Peyer's patch (tissue), 4 donors: ENCODE measurements at regions not wholly inside any gene's neighbourhood (a gene's known extent, or its start where the extent isn't known, plus 50 kb on each side); places are given as distances from the start of the nearest gene placed in this dataset.
"Not testable (repeated sequence)": the region's sequence is repeated elsewhere in the genome, so short reads cannot be mapped to it uniquely, and the experiment has no call there.

Experiments used
- DNase-seq, 3 donors: peaks; one replicate each; pipeline ENCODE4 v3.0.0-alpha.2; 2017 to 2019
- H3K27ac ChIP-seq, 4 donors: fragments of 200-600 bp; sonication (generic); one replicate each; pipeline ENCODE4 v1.5.1; 2016 to 2019
- H3K27me3 ChIP-seq, 2 donors: fragments of 200-600 bp; sonication (generic); one replicate each; pipeline ENCODE4 v1.5.1; 2019
- H3K36me3 ChIP-seq, 3 donors: fragments of 200-600 bp; sonication (generic); one replicate each; pipeline ENCODE4 v1.5.1; 2016 to 2019
- H3K4me1 ChIP-seq, 4 donors: fragments of 200-600 bp; sonication (generic); one replicate each; pipeline ENCODE4 v1.5.1; 2016 to 2019
- H3K4me3 ChIP-seq, 4 donors: fragments of 200-600 bp; sonication (generic); 1 replicate in 3 of 4; 2 replicates in 1 of 4; pipeline ENCODE4 v1.5.1; 2016 to 2019; ENCODE audit warnings: mild to moderate bottlenecking in 1 of 4
- H3K9me3 ChIP-seq, 4 donors: fragments of 200-600 bp; sonication (generic); one replicate each; pipeline ENCODE4 v1.5.1; 2016 to 2019; ENCODE audit warnings: mild to moderate bottlenecking in 1 of 4
- POLR2A ChIP-seq, 2 donors: fragments of 450-650 bp; IDR thresholded peaks; one replicate each; pipeline ENCODE4 v1.5.1; 2017; ENCODE audit warnings: antibody characterized with exemption in 2 of 2, mild to moderate bottlenecking in 2 of 2, moderate library complexity in 2 of 2
- TF ChIP-seq, protein P1 (sequence below), 6 experiments: fragments of 450-650 bp in 4 of 6; fragments of 200-600 bp in 2 of 6; sonication (generic) in 1 of 6; IDR thresholded peaks; one replicate each; pipeline ENCODE4 v1.5.1; 2017 to 2019; ENCODE audit warnings: antibody characterized with exemption in 6 of 6, mild to moderate bottlenecking in 3 of 6, moderate library complexity in 1 of 6

- Histone ChIP-seq H3K36me3 (no peaks in the 10 kb centered on the region), H3K4me3 (no peak overlapping the region), H3K27ac (no peak overlapping the region), H3K9me3 (no peaks in the 10 kb centered on the region), H3K27me3 (no peaks in the 10 kb centered on the region), H3K4me1 (no peaks in the 10 kb centered on the region)
- DNase-seq, result no peak
- TF ChIP-seq, protein P1, sequence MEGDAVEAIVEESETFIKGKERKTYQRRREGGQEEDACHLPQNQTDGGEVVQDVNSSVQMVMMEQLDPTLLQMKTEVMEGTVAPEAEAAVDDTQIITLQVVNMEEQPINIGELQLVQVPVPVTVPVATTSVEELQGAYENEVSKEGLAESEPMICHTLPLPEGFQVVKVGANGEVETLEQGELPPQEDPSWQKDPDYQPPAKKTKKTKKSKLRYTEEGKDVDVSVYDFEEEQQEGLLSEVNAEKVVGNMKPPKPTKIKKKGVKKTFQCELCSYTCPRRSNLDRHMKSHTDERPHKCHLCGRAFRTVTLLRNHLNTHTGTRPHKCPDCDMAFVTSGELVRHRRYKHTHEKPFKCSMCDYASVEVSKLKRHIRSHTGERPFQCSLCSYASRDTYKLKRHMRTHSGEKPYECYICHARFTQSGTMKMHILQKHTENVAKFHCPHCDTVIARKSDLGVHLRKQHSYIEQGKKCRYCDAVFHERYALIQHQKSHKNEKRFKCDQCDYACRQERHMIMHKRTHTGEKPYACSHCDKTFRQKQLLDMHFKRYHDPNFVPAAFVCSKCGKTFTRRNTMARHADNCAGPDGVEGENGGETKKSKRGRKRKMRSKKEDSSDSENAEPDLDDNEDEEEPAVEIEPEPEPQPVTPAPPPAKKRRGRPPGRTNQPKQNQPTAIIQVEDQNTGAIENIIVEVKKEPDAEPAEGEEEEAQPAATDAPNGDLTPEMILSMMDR (IDR thresholded peaks at IDR 0.05), result no peak
- TF ChIP-seq POLR2A (IDR thresholded peaks at IDR 0.05), result no peak
Observed at GRCh38 chr10:53064614-53065013, 292.0 kb upstream of the MBL2 start.

- no peak for TF ChIP-seq POLR2A (IDR thresholded peaks at IDR 0.05)
- TF ChIP-seq, protein P1 (IDR thresholded peaks at IDR 0.05), result no peak
- no peak overlapping the region for H3K4me3 ChIP-seq
- no peaks in the 10 kb centered on the region for H3K9me3 ChIP-seq
- H3K4me1 ChIP-seq, result no peaks in the 10 kb centered on the region
- no peak for DNase-seq
- H3K27ac ChIP-seq, result no peak overlapping the region
- H3K36me3 ChIP-seq, result no peaks in the 10 kb centered on the region
- H3K27me3 ChIP-seq, result no peaks in the 10 kb centered on the region
Observed at GRCh38 chr10:53063805-53064204, 291.2 kb upstream of the MBL2 start.

DNA sequence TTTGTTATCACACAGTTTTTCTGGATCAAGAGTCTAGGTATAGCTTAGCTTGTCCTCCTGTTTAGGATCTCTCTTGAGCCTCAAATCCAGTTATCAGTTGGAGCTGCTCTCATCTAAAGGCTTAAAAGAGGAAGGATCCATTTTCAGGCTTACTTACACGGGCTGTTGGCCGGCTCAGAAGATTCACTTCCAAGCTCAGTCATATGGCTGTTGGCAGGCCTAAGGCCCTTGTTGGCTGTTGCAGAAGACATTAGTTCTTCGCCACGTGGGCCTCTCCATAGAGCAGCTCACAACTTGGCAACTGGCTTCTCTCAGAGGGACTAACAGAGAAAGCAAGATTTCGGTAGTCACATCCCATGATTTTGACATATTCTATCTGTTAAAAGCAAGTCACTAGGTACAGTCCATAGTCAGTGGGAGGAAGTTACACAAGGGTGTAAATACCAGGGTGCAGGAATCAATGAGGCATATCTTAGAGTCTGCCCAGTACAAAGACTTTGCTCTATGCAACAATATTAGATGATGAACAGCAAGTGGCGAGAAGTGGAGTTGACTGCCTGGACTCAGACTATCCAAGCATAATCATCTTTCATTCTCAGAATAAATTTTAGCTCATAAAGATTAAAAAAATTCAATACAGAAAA is 280.1 kb upstream of the MBL2 start:
- H3K4me3 ChIP-seq, result no peak overlapping the region
- no peaks in the 10 kb centered on the region for H3K36me3 ChIP-seq
- DNase-seq, result no peak

DNA sequence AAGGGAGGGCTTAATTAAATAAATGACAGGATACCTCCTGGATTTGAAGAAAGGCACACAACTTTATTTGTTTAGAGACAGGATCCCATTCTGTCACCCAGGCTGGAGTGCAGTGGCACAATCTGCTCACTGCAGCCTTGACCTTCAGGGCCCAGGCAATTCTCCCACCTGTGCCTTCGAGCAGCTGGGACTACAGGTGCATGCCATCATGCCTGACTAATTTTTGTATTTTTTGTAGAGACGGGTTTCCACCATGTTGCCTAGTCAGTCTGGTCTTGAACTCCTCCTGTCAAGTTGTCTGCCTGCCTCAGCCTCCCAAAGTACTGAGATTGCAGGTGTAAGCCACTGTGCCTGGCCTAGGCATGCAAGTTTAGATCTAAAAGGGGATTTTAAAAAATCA is 272.7 kb upstream of the MBL2 start:
- no peaks in the 10 kb centered on the region for H3K27me3 ChIP-seq
- DNase-seq, result no peak
- H3K9me3 ChIP-seq, result no peaks in the 10 kb centered on the region
- no peak overlapping the region for H3K27ac ChIP-seq
- H3K4me3 ChIP-seq, result no peak overlapping the region
- H3K4me1 ChIP-seq, result no peaks in the 10 kb centered on the region
- no peak for TF ChIP-seq POLR2A (IDR thresholded peaks at IDR 0.05)
- TF ChIP-seq, protein P1 (IDR thresholded peaks at IDR 0.05), result no peak
- H3K36me3 ChIP-seq, result no peaks in the 10 kb centered on the region

More for the DNA sequence above, 280.1 kb upstream of the MBL2 start:
- H3K27ac ChIP-seq, result no peak overlapping the region
- no peaks in the 10 kb centered on the region for H3K27me3 ChIP-seq
- no peak for TF ChIP-seq POLR2A (IDR thresholded peaks at IDR 0.05)
- TF ChIP-seq, protein P1 (IDR thresholded peaks at IDR 0.05), result no peak
- no peaks in the 10 kb centered on the region for H3K9me3 ChIP-seq
- H3K4me1 ChIP-seq, result no peaks in the 10 kb centered on the region

GRCh38 chr10:53035823-53036222 is 263.2 kb upstream of the MBL2 start:
- not testable (repeated sequence) for H3K4me1 ChIP-seq, H3K27ac ChIP-seq, H3K27me3 ChIP-seq, H3K4me3 ChIP-seq, DNase-seq, H3K9me3 ChIP-seq, H3K36me3 ChIP-seq

- Histone ChIP-seq H3K4me1 (no peaks in the 10 kb centered on the region), H3K36me3 (no peaks in the 10 kb centered on the region), H3K27me3 (no peaks in the 10 kb centered on the region), H3K27ac (no peak overlapping the region), H3K4me3 (no peak overlapping the region), H3K9me3 (no peaks in the 10 kb centered on the region)
- DNase-seq, result no peak
- TF ChIP-seq, protein P1 (IDR thresholded peaks at IDR 0.05), result no peak
- no peak for TF ChIP-seq POLR2A (IDR thresholded peaks at IDR 0.05)
Observed at GRCh38 chr10:53033396-53033795, 260.8 kb upstream of the MBL2 start.

- H3K4me1 ChIP-seq, DNase-seq, H3K27me3 ChIP-seq, H3K36me3 ChIP-seq, H3K9me3 ChIP-seq, H3K4me3 ChIP-seq, H3K27ac ChIP-seq: not testable (repeated sequence)
Observed at GRCh38 chr10:53029872-53030849, 257.6 kb upstream of the MBL2 start.
